Neural progenitor cell (in vitro differentiated cells): ENCODE measurements at regions not wholly inside any gene's neighbourhood (a gene's known extent, or its start where the extent isn't known, plus 50 kb on each side); places are given as distances from the start of the nearest gene placed in this dataset.

Experiments
- EZH2 ChIP-seq: fragments of 200-600 bp; sonication (generic); IDR thresholded peaks from 2 replicates; pipeline ENCODE4 v1.6.1; 2017; ENCODE audit warnings: antibody characterized with exemption, mild to moderate bottlenecking, moderate library complexity
- TF ChIP-seq, protein P1 (sequence below): fragments of 200-600 bp; sonication (generic); IDR thresholded peaks from 2 replicates; pipeline ENCODE4 v1.5.1; 2017; ENCODE audit warnings: antibody characterized with exemption, mild to moderate bottlenecking

DNA sequence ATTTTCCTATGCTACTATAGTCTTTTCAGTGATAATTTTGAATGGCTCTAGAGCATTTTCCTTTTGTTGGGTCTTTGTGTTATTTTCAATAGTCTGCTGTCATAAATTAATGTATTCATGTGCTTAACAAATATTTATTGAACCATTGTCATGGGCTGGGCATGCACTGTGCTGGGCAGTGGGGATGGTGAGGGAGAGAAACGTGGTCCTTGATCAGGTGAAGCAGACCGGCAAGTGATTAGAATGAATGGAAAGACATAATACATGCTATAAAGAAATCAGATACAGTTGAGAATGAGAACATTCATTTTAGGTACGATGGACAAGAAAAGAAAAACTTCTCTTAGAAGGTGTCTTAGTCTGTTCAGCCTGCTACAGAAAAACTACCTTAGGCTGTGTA lies 66.1 kb downstream of the KIF4B start:
- TF ChIP-seq, protein P1, sequence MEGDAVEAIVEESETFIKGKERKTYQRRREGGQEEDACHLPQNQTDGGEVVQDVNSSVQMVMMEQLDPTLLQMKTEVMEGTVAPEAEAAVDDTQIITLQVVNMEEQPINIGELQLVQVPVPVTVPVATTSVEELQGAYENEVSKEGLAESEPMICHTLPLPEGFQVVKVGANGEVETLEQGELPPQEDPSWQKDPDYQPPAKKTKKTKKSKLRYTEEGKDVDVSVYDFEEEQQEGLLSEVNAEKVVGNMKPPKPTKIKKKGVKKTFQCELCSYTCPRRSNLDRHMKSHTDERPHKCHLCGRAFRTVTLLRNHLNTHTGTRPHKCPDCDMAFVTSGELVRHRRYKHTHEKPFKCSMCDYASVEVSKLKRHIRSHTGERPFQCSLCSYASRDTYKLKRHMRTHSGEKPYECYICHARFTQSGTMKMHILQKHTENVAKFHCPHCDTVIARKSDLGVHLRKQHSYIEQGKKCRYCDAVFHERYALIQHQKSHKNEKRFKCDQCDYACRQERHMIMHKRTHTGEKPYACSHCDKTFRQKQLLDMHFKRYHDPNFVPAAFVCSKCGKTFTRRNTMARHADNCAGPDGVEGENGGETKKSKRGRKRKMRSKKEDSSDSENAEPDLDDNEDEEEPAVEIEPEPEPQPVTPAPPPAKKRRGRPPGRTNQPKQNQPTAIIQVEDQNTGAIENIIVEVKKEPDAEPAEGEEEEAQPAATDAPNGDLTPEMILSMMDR, result no peak
- no peak for TF ChIP-seq EZH2
